ENCODE measurements at regions not wholly inside any gene's neighbourhood (a gene's known extent, or its start where the extent isn't known, plus 50 kb on each side); places are given as distances from the start of the nearest gene placed in this dataset.

DNA sequence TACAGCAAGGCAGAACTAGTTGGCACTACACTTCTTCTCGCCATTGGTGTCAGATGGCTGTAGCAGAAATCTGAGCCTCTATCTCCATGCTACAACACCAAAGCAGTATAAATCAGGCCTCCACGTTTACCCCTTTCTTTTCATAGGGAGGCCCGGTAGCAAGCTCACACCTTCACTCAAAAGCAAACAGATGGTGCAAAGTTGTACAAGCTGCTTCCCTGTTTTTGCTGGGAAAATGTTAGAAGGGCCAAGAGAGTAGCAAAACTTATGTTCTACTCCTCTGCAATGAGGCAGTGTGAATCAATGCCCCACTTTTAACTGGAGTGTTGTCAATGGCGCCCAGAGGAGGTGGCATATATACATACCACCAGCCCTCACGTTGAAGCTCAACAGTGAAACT is 369.6 kb upstream of the NRXN1 start:
- no peak for DNase-seq (ENCODE audit: low read depth)
- no peak overlapping the region for H3K4me3 ChIP-seq (ENCODE audit: control insufficient read depth, low read depth, low read length)
- TF ChIP-seq, protein P1, sequence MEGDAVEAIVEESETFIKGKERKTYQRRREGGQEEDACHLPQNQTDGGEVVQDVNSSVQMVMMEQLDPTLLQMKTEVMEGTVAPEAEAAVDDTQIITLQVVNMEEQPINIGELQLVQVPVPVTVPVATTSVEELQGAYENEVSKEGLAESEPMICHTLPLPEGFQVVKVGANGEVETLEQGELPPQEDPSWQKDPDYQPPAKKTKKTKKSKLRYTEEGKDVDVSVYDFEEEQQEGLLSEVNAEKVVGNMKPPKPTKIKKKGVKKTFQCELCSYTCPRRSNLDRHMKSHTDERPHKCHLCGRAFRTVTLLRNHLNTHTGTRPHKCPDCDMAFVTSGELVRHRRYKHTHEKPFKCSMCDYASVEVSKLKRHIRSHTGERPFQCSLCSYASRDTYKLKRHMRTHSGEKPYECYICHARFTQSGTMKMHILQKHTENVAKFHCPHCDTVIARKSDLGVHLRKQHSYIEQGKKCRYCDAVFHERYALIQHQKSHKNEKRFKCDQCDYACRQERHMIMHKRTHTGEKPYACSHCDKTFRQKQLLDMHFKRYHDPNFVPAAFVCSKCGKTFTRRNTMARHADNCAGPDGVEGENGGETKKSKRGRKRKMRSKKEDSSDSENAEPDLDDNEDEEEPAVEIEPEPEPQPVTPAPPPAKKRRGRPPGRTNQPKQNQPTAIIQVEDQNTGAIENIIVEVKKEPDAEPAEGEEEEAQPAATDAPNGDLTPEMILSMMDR (IDR thresholded peaks at IDR 0.05; ENCODE audit: control insufficient read depth, insufficient read depth, low read depth, low read length, missing control alignments), result no peak

DNA sequence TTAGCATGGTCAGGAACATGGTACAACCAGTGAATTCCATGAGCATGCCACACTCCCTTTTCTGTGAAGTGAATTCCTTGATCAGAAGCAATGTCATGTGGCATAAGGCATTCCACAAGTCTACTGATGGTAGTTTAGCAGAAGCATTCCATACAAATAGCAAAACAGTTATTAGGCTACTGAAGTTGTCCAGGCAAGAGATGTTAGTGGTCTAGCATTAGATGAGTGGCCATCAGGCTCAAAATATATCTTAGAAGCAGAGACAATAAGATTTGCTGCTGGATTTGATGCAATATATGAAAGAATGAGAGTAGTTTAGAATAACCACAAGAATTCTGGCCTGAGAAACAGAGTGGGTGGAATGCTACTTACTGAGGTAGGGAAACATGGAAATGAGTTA is 355.3 kb upstream of the NRXN1 start:
- H3K4me3 ChIP-seq (ENCODE audit: control insufficient read depth, low read depth, low read length), result no peak overlapping the region
- DNase-seq (ENCODE audit: low read depth), result no peak
- TF ChIP-seq, protein P1 (IDR thresholded peaks at IDR 0.05; ENCODE audit: control insufficient read depth, insufficient read depth, low read depth, low read length, missing control alignments), result no peak

DNA sequence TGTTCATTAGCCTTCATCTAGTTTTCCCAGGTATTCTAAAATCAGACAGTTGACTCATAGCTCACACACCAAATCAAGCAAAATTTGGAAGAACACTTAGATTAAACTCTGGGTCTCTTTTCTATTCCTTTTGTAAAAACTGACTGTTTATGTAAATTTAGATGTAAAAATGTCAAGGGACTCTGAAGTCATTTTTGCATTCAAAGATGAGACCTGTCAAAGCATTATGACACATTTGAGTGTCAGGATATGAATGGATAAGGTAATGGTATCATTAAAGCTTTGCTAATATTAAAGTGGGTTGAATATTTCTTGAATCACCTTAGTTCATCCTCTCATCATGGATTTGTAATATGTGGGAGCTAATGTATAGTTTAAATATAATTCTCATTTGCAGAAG is 348.1 kb upstream of the NRXN1 start:
- TF ChIP-seq, protein P1 (IDR thresholded peaks at IDR 0.05; ENCODE audit: control insufficient read depth, insufficient read depth, low read depth, low read length, missing control alignments), result no peak
- H3K4me3 ChIP-seq (ENCODE audit: control insufficient read depth, low read depth, low read length), result no peak overlapping the region
- no peak for DNase-seq (ENCODE audit: low read depth)

DNA sequence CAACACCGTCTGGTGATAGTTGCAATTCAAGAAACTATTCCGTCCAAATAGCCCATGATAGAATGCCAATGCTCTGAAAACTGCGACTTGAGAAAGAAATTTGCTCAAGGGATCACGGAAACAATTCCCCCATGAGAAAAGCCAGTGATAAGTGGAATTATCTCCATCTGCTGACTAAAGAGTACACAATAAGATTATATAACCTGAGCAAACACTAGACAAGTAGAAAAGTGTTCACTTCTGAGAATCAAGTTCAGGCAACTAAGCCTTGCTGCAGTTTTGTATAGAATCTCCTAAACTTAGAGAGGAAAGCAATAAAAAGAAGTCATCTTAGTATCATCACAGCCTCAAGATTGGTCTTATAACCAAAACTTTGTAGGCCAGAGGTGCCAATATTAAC is 336.3 kb upstream of the NRXN1 start:
- DNase-seq (ENCODE audit: low read depth), result no peak
- no peak overlapping the region for H3K4me3 ChIP-seq (ENCODE audit: control insufficient read depth, low read depth, low read length)
- TF ChIP-seq, protein P1 (IDR thresholded peaks at IDR 0.05; ENCODE audit: control insufficient read depth, insufficient read depth, low read depth, low read length, missing control alignments), result no peak

DNA sequence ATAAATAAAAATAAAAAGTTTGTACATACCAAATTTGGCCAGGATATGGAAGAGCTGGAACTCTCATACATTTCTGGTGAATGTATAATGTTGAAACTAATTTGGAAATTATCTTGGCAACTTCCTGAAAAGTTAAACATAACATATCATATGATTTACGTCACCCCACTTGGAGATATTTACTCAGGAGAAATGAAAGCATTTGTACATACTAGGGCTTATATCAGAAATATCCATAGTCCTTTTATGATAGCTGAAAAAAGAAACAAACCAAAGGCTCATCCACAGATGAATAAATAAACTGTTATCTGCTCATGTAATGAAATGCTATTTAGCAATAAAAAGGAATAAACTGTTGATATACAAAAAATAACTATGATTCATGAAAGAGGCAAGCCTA is 318.2 kb upstream of the NRXN1 start:
- TF ChIP-seq, protein P1 (IDR thresholded peaks at IDR 0.05; ENCODE audit: control insufficient read depth, insufficient read depth, low read depth, low read length, missing control alignments), result no peak
- DNase-seq (ENCODE audit: low read depth), result no peak
- no peak overlapping the region for H3K4me3 ChIP-seq (ENCODE audit: control insufficient read depth, low read depth, low read length)

DNA sequence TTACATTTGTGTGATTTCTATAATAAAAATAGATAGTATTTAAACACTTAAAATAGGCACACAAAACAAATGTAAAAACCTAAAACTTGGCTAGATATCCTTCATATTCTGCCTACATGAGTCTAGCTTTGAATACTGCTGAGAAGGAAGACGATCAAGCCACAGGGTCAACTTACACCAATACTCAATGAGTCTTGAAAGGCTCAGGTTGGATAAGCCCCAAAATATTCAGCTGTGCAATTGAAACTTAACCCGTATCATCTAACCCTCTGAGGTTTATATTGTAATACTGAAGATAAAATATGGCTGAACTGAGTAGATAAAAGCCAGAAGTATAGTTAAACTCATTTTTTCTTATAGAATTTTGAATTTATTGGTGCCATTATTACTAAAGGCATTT is 313.0 kb upstream of the NRXN1 start:
- TF ChIP-seq, protein P1 (IDR thresholded peaks at IDR 0.05; ENCODE audit: control insufficient read depth, insufficient read depth, low read depth, low read length, missing control alignments), result no peak
- DNase-seq (ENCODE audit: low read depth), result no peak
- no peak overlapping the region for H3K4me3 ChIP-seq (ENCODE audit: control insufficient read depth, low read depth, low read length)
